GM19239 (cell line): ENCODE measurements at regions not wholly inside any gene's neighbourhood (a gene's known extent, or its start where the extent isn't known, plus 50 kb on each side); places are given as distances from the start of the nearest gene placed in this dataset.

ENCODE experiments used
- DNase-seq: peaks from one replicate; pipeline ENCODE4 v3.0.0; 2011; ENCODE audit warnings: low spot score; ENCODE audit not compliant: insufficient read length
- FAIRE-seq: peaks from 2 replicates; lab custom pipeline; 2011; peaks lifted over from hg19 to GRCh38; lab: Jason Lieb, UNC

DNA sequence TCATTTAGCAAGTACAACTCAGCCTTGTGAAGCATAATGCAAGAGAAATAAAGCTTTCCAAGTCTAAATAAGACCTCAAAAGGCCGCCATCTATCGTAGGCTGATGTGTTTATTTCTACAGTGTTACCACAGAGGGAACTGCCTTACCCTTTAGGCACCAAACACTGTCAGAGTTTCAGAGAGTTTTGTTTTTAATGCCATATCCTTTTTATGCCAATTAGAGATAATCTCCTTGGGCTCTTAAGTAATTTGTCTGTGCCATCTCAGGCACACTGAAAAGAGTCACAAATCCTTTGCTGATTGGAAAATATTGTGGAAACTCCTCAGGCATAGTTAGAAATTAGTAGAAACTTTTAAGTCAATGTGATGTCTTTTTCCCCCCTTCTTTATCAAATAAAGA, 797.1 kb downstream of the SLC4A3 start:
- FAIRE-seq (no peak), DNase-seq (no peak)

DNA sequence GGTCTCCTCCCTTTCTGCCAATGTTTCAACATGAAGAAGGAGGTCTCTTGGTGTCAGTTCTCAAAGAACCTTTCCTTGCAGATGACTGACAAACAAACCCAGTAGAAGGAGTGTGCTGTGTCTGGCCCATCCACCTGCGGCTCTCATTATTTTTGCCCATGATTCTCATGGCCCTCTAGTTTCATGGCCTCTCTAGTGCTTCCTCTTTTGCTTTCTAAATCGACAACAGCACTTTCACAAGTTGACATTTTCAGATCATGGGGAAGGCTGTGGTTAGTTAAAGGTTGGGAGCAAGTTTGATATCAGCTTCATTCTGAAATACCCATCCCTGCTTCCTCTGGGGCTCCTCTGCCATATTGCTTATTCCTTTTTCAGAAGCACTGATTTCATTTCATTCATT, 805.2 kb downstream of the SLC4A3 start:
- FAIRE-seq (peak; percentile 18), DNase-seq (no peak)

DNA sequence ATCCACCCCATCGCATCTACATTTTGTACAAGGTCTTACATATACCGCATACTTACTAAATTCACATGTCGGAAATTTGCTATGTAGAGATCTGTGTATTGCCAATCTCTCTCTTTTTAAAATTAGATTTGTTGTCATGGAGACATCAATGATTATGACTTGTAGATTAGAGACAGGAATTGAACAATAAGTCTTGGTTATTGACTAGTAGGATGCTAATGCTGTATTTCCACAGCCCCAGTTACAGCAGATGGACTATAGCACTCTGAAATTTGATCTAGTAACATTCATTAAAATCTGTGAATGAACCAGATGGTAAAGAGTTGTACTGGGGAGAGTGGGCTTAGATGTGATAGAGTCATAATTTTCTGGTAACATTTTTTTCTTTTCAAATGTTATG, 805.7 kb downstream of the SLC4A3 start:
- DNase-seq (no peak), FAIRE-seq (no peak)

DNA sequence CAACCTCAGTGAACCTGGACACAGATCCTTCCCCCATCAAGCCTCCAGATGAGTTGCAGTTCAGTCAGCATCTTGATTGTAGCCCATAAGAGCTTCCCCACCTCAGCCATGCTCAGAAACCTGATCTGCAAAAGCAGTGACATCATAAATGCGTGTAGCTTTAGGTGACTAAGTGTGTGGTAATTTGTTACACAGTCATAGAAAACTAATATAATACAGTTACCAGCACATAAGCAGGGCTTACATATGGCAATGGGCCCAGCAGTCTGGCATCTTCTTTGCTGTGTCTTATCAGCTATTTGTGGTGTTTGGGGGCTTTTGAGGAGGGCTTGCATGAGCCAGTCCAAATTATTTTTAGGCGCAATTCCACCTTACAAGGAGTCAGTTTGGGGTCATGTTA, 807.0 kb downstream of the SLC4A3 start:
- FAIRE-seq (no peak), DNase-seq (no peak)

DNA sequence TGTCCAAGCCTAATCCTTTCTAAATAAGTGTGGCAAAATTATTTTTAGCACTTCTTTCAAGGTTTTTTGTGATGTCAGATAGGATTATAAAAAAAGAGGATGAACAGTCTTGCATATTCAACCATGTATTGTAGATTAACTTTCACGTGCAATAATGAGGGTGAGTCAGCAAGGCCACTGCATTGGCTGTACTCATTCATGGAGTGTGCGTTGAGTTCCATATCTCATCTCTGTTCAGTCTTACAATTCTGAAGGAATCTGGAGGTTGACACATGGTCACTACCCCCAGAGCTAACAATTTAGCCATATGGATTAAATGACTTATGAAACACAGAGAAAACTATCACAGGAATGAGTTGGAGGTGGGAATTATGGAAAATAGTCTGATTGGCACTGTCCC, 810.5 kb downstream of the SLC4A3 start:
- DNase-seq (no peak), FAIRE-seq (no peak)

DNA sequence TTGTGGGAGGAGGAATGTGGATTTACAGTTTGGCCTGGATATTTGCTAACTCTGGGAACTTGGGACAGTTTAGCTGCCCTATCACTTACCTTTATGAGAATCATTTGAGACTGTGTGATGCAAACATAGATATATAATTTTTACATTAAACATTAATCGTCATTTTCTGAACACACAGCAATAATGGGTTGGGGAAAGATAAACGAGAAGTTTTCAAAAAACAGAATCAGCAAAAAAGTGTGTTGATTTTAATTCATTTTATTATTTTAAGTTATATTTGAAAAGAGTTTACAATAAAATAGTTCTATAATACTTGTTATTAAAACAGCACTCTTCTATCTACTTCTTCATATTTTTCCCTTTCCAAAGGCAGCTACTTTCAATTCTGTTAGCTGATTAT, 813.3 kb downstream of the SLC4A3 start:
- FAIRE-seq (no peak), DNase-seq (no peak)

DNA sequence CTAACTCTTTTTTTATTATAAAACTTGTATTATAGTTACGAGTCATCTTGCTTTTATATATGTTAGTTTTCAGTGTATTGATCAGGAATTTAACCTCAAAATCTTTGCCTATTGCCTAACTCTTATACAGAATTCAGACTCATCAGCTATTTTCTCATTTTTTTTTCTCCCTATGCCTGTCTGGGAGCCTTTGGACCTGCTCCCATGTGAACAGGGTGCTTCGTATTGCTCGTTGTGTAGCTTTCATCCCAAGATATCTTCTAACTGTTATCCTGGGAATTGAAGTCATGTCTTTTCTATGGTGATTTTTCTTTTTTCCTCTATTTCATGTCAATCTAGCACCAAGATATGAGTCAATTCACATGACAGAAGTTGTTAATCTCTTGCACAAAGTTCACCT, 814.0 kb downstream of the SLC4A3 start:
- no peak for FAIRE-seq

DNA sequence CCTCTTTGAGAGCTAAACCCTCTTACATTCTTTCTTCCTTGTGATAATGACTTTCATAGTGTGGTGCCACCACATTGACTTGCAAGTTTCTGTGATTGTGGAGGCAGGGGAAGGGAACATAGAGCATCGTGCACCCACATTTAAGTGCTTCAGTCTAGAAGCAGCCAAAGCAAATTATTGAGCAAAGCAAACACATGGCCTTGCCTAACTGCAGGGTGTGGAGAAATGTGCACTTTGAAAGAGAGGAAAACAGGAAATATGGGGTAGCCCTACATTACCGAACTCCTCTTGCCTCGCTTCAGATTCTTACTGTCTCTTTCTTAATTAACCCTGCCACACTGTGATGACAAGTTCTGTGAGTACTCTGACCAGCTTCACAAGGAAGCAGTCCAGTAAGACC, 814.6 kb downstream of the SLC4A3 start:
- DNase-seq: no peak
- no peak for FAIRE-seq

More for the DNA sequence above, 814.0 kb downstream of the SLC4A3 start:
- DNase-seq: no peak

DNA sequence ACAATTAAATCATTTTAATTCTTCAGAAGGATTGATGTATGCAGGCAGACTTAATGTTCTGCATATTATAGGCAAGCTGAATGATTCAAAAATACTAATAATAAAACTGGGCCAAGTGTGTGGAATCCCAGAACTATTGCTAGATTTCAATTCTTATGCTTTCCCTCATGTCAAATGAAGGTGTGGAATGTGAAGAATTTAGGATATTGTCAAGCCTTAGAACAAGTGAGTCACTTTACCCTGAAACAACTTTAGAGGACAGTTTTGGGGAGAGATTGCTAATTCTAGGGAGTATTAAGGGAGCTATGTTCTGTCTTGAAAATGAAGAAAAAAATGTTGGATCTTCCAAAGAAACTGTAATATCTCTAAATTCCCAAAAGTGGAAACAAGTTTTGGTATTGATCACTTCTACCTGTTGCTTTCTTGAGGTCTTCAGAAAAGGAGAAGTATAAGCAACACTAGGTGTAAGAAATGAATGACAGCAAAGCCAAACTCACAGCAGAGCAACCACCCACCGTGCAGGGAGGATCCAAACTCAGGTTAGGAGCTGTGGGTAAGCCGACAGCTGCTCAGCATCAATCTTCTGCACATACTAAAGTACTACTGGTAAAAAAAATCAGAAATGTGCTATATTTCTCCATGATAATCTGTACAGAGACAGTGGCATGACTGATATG, 818.1 kb downstream of the SLC4A3 start:
- no peak for FAIRE-seq
- no peak for DNase-seq

DNA sequence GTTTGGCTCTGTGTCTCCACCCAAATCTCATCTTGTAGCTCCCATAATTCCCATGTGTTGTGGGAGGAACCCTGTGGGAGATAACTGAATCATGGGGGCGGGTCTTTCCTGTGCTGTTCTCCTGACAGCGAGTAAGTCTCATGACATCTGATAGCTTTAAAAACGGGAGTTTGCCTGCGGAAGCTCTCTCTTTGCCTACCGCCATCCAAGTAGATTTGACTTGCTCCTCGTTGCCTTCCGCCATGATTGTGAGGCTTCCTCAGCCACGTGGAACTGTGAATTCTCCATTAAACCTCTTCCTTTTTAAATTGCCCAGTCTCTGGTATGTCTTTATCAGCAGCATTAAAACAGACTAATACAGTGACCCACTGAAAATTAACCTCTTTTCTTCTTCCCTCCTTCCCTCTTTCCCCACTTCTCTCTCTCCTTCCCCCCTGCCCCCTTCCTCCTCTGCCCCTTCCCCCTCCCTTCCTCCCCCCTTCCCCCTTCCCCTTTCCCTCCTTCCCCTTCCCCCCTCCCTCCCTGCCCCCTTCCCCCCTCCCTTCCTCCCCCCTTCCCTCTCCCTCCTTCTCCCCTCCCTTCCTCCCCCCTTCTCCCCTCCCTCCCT, 818.8 kb downstream of the SLC4A3 start:
- FAIRE-seq (no peak), DNase-seq (no peak)

DNA sequence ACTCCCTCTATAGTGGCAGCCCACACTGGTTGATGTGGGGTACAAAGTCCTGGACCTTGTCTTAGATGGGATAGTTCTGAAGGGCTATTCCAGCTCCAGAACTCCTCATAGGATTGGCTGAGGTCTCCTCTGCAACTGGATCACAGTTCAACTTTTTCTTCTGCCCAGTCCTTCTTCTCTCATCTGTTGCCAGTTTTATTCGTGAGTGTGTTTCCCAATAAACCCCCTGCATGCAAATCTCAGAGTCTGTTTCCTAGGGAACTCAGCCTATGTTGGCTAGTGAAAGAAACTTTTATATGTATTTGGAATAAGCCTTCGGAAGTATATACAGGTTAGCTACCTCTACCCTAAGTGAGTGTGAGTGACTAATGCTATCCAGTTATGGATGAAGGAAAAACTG, 823.4 kb downstream of the SLC4A3 start:
- no peak for DNase-seq
- no peak for FAIRE-seq

DNA sequence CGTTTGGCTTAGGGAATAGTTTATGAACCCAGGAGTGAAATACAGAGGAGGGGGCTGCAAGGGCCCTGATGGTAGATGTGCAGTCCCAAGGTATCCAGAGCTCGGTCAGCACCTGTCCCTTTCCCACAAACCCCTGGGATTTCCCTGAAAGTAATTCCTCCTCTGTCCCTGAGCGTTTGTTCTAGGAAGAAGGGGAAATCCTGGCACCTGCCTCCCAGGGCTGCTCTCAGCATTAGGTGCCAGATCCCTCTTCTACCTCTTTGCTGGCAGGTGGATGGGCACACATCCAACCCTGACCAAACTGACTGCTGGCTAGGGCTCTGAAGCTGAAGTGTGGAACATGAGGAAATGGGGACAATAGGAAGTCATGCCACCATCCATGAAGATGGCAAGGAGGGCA, 824.0 kb downstream of the SLC4A3 start:
- FAIRE-seq: no peak
- DNase-seq: no peak

DNA sequence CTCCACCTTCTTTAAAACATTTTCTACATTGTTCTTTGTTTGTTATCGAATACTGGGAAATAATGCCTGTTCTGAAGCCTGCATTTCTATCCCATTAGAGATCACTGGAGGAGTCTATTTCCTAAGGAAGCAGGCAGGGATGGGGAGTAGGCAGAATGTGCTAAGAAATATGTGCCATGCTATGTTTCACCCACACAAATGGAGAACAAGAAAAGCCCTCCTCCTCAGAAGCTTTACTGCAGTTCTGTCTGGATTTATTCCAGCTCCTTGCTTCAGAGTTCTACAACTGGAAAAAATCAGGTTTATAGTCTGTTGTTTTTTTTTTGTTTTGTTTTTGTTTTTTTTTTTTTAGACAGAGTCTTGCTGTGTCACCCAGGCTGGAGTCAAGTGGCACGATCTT, 825.1 kb downstream of the SLC4A3 start:
- FAIRE-seq: no peak
- no peak for DNase-seq

DNA sequence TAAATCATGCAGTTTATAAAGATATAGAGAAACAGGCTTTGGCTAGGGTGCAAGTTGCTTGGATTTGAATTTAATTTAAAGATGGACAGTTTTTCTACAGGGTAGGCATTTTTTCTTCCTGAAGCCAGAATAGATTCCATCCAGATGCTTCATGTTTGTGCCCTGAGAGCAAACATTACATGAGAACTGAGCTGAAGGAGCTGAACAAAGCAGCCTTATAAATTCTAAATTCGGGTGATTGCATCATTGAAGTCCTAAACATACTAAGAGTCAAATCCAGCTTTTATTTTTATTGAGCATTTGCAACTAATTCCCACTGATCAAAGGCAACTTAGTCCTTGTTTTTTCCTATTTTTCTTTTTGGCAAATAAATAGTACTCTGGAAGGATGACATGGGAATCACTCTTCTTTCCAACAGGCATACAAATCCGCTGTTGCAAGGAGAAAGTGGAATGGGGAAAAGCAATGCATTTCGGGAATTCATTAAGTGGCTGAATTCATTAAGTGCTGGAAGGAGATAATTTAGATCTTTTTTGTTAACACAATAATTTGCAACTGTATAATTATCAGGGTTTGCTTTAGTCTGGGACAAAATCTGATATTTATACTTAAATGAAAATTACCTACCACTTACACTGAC, 828.0 kb downstream of the SLC4A3 start:
- DNase-seq: no peak
- no peak for FAIRE-seq

DNA sequence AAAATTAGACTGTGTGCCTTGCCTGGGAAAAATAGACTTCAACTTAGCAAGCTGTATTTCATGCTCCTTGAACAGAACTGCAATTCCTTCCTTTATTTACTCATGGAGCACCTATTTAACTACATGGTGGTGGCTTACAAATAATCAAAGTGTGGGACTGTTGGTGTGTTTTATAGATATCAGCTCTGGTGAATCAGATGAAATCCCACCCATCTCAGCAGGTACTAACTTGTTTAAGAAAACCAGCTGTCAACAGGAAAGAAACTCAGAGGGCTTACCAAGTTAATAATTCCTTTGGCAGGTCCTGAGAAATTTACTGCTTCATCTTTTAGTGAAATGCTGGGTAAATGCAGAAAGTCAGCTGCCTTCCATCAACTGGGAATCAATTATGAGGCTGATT, 830.6 kb downstream of the SLC4A3 start:
- FAIRE-seq: no peak
- DNase-seq: no peak

DNA sequence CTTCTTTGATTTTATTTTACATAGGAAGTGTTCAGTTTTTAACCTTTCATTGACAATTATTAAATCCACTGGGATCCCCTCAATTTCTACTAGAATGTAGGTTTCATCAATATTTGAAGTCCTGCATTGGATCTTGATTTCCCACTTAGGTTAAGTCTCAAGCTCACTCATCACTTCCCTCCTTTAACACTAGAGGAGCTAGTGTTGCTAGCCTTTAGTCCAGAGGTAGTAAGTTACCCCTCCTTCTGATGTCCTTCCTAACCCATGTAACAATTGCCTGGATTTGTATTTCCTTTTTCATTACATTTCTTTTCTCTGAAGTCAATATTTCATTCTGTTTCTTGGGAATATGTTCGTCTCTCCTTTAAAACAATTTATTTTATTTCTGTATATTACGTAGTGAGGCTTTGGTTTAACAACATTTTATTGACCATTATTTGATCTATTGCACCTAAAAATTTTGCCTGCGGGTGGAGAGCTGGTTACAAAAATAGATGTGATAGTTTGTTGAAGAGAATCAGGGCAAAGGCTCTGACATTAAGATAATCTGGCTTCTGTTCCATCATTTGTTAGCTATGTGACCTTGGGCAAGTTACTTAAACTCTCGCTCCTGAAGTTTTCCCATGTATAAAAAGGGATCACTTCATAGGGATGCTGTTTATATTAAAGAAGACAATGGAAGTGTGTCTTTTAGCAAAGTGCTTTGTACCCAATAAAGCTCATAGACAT, 833.0 kb downstream of the SLC4A3 start:
- no peak for FAIRE-seq
- no peak for DNase-seq

DNA sequence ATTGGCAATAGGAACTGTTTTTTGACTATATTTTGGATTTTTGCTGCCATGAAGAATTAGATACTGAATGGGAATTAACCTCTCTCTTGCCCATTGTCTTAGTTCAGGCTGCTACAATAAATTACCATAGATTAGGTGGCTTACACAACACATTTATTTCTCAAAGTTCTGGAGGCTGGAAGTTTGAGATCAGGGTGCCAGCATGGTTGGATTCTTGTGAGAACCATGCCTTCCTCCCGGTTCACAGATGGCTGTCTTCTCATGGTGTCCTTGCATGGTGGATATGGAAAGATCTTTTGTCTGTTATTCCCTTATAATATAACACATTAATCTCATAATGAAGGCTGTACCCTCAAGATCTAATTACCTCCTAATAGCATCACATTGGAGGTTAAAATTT, 836.4 kb downstream of the SLC4A3 start:
- no peak for FAIRE-seq

DNA sequence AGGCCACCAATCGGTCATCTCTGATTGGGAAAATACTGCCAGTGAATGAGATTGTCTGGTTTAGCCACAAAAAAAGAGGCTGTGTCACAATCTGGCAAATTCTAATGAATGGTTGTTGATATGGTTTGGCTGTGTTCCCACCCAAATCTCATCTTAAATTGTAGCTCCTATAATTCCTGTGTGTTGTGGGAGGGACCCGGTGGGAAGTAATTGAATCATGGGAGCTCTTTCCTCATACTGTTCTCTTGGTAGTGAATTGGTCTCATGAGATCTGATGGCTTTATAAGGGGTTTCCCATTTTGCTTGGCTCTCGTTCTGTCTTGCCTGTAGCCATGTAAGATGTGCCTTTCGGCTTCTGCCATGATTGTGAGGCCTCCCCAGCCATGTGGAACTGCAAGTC, 838.3 kb downstream of the SLC4A3 start:
- DNase-seq (no peak), FAIRE-seq (no peak)

More for the DNA sequence above, 836.4 kb downstream of the SLC4A3 start:
- no peak for DNase-seq

DNA sequence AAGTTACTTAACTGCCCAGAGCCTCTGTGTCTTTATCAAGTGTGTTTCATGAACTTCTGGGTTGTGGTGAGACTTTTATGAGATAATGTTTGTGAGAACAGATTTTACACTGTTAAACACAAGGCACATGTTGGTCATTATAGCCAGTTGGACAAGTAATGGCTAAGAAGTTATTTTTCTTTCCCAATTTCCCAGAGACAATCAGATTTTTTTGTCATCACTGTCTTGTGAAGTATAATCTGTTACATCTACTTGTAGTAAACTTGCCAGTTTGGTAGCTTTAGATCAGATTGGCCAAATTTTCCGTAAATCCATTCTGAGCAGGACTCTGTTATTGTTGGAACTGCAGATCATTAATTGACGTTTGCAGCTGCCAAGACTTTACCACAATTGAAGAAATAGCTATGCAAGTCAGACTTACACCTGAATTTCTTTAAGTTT, 838.8 kb downstream of the SLC4A3 start:
- DNase-seq: no peak
- FAIRE-seq: no peak

DNA sequence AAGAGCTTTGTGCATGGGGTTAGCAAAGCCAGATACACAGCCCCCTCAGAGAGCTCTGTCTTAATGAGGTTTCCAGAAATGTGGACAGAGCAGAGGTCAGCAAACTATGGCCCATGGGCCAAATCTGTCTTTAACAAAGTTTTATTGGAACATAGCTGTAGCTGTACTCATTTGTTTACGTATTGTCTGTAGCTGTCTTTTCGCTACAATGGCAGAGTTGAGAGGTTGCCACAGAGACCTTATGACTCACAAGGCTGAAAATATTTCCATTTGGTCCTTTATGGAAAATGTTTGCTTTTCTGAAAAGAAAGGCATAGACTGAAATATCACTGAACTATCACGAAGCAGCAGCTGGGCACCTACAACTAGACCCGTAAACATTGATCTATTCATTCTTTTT, 841.8 kb downstream of the SLC4A3 start:
- FAIRE-seq (no peak), DNase-seq (no peak)

DNA sequence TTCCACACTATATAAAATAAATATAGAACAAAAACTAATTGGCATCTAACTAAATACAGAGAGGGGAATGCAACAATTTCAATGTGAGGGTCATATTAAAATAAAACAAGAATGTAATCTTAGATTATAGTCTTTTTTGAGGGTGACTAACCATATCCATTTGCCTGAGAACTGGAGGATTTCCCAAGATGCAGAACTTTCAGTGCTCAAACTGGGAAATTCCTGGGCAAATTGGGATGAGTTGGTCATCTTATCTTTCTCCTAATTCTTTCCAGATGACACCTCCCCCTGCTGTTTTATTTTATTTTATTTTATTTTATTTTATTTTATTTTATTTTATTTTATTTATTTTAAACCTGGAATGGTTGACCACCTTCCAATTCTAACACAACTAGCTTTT, 846.2 kb downstream of the SLC4A3 start:
- FAIRE-seq: no peak
- no peak for DNase-seq
